GM19438 (cell line): ENCODE measurements at regions not wholly inside any gene's neighbourhood (a gene's known extent, or its start where the extent isn't known, plus 50 kb on each side); places are given as distances from the start of the nearest gene placed in this dataset.

ENCODE experiments used
- ATAC-seq: cut with Tn5 transposase; IDR thresholded peaks from one replicate; pipeline ENCODE4 v1.9.1; 2021; ENCODE audit warnings: low read depth; ENCODE audit not compliant: unreplicated experiment

- ATAC-seq = no peak
These were observed 228.7 kb downstream of the C1orf94 start for GRCh38 chr1:34405266-34405959.

- no peak for ATAC-seq
These were observed 229.7 kb downstream of the C1orf94 start for GRCh38 chr1:34406377-34406776.

GRCh38 chr1:34406833-34407539 lies 230.3 kb downstream of the C1orf94 start:
- no peak for ATAC-seq

GRCh38 chr1:34408011-34408410 lies 231.3 kb downstream of the C1orf94 start:
- no peak for ATAC-seq

- no peak for ATAC-seq
These were observed 233.1 kb downstream of the C1orf94 start for GRCh38 chr1:34409689-34410229.

- ATAC-seq = no peak
These were observed 236.1 kb downstream of the C1orf94 start for GRCh38 chr1:34412598-34413370.

- no peak for ATAC-seq
These were observed 238.4 kb downstream of the C1orf94 start for GRCh38 chr1:34415140-34415539.

GRCh38 chr1:34418166-34418565 lies 241.5 kb downstream of the C1orf94 start:
- ATAC-seq = no peak

GRCh38 chr1:34419663-34420136 lies 243.0 kb downstream of the C1orf94 start:
- ATAC-seq = no peak

GRCh38 chr1:34425046-34425445 lies 248.3 kb downstream of the C1orf94 start:
- no peak for ATAC-seq

GRCh38 chr1:34425785-34426184 lies 249.1 kb downstream of the C1orf94 start:
- no peak for ATAC-seq

- no peak for ATAC-seq
These were observed 249.7 kb downstream of the C1orf94 start for GRCh38 chr1:34426325-34426896.

GRCh38 chr1:34427170-34427569 lies 250.5 kb downstream of the C1orf94 start:
- no peak for ATAC-seq

GRCh38 chr1:34433099-34433498 lies 256.4 kb downstream of the C1orf94 start:
- no peak for ATAC-seq

- ATAC-seq = no peak
These were observed 260.1 kb downstream of the C1orf94 start for GRCh38 chr1:34436836-34437235.

GRCh38 chr1:34441259-34442069 lies 264.8 kb downstream of the C1orf94 start:
- ATAC-seq = no peak

- ATAC-seq = no peak
These were observed 267.8 kb downstream of the C1orf94 start for GRCh38 chr1:34444516-34444915.

GRCh38 chr1:34450325-34450724 lies 273.6 kb downstream of the C1orf94 start:
- ATAC-seq = no peak

- ATAC-seq = no peak
These were observed 275.7 kb downstream of the C1orf94 start for GRCh38 chr1:34452451-34452850.

- ATAC-seq = no peak
These were observed 278.4 kb downstream of the C1orf94 start for GRCh38 chr1:34455121-34455520.
